ENCODE measurements at regions not wholly inside any gene's neighbourhood (a gene's known extent, or its start where the extent isn't known, plus 50 kb on each side); places are given as distances from the start of the nearest gene placed in this dataset.

GRCh38 chr2:59779571-59779970 is 773.9 kb downstream of the BCL11A start:
- TF ChIP-seq CTCF (conservative IDR thresholded peaks at IDR 0.05; ENCODE audit: low read length), result no peak
- DNase-seq (ENCODE audit: low read depth), result no peak
- no peak overlapping the region for H3K4me3 ChIP-seq (ENCODE audit: low read length)

DNA sequence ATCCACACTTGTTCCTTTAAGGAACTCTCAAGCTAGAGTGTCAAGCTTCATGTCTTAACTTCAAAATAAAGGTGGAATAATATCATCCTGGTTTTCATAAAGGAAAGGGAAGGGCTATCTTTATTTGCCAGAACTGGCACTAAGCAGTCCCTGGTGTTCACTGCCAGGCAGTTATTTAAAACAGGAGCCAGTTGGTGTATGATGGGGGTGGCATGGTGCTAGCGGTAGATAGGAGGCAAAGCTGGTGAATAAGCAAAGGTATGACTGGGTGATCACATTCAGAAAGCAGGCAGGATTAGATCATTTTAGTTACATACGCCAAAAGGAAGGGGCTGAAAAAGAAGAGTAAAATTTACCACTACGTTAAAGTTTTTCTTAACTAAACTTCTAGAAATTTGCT is 776.3 kb downstream of the BCL11A start:
- DNase-seq (ENCODE audit: low read depth), result no peak
- TF ChIP-seq CTCF (conservative IDR thresholded peaks at IDR 0.05; ENCODE audit: low read length), result no peak
- no peak overlapping the region for H3K4me3 ChIP-seq (ENCODE audit: low read length)

DNA sequence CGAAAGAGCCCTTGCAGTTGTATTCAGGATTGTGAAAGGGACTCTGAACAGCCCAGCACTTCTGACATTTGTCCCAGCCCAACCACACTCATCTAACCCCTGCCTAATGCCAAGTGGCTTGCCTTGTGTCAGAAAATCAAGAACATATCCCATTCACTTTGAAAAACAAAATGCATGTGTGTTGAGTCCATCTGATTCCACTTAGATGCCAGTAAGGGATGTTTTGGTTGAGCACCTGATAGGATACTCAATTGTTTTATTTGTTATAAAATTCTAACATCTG is 776.8 kb downstream of the BCL11A start:
- no peak for DNase-seq (ENCODE audit: low read depth)
- H3K4me3 ChIP-seq (ENCODE audit: low read length), result no peak overlapping the region
- no peak for TF ChIP-seq CTCF (conservative IDR thresholded peaks at IDR 0.05; ENCODE audit: low read length)

- no peak overlapping the region for H3K4me3 ChIP-seq (ENCODE audit: low read length)
- TF ChIP-seq CTCF (conservative IDR thresholded peaks at IDR 0.05; ENCODE audit: low read length), result no peak
- no peak for DNase-seq (ENCODE audit: low read depth)
These were observed 778.5 kb downstream of the BCL11A start for GRCh38 chr2:59774821-59775433.

GRCh38 chr2:59770651-59771050 is 782.8 kb downstream of the BCL11A start:
- no peak for TF ChIP-seq CTCF (conservative IDR thresholded peaks at IDR 0.05; ENCODE audit: low read length)
- DNase-seq (ENCODE audit: low read depth), result no peak
- no peak overlapping the region for H3K4me3 ChIP-seq (ENCODE audit: low read length)

GRCh38 chr2:59761966-59762365 is 791.5 kb downstream of the BCL11A start:
- DNase-seq (ENCODE audit: low read depth), result no peak
- H3K4me3 ChIP-seq (ENCODE audit: low read length), result no peak overlapping the region
- TF ChIP-seq CTCF (conservative IDR thresholded peaks at IDR 0.05; ENCODE audit: low read length), result no peak

DNA sequence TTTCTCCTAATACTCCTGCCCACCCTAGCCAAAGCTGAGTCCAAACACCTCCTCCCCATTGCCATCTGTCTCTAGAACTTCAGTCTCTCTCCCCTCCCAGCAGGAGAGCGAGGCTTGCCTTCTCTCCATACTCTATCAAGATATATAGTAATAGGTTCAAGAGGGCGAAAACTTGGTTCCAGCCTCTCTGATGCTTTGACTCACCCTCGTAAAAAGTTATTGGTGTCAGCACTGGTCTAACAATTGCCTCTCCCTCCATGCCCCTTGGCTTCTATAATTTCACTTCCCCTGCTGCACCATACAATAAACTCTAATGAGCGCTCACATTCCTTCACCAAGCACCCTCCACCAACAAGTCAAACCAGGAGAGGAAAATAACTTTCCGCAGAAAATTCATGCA is 797.3 kb downstream of the BCL11A start:
- TF ChIP-seq CTCF (conservative IDR thresholded peaks at IDR 0.05; ENCODE audit: low read length), result no peak
- no peak overlapping the region for H3K4me3 ChIP-seq (ENCODE audit: low read length)
- DNase-seq (ENCODE audit: low read depth), result no peak
